Caco-2 (cell line): ENCODE measurements at regions not wholly inside any gene's neighbourhood (a gene's known extent, or its start where the extent isn't known, plus 50 kb on each side); places are given as distances from the start of the nearest gene placed in this dataset.

Experiments used
- BruUV-seq: library from RNA; stranded (reverse); fragments of 400-500 nt; replicated peaks from 2 replicates; lab custom pipeline; 2021; lab: Mats Ljungman, UMichigan
- CTCF ChIA-PET: fragments of 300-600 bp; sonication (Branson Sonifier 250); formaldehyde crosslinking; loops from one replicate; lab custom pipeline; 2022; ENCODE audit warnings: antibody characterized with exemption; lab: Charles Lee
- POLR2A ChIA-PET: fragments of 300-600 bp; sonication (Branson Sonifier 250); formaldehyde crosslinking; loops from one replicate; lab custom pipeline; 2022; ENCODE audit warnings: antibody characterized with exemption; lab: Charles Lee
- DNase-seq, 2 experiments: peaks; one replicate each; pipeline versions ENCODE4 v3.0.0 to v3.0.0-alpha.2; 2020 to 2022
- H3K27me3 ChIP-seq: replicated peaks from 2 replicates; pipeline ENCODE4 v1.6.0; 2011; ENCODE audit warnings: low read length; ENCODE audit not compliant: control insufficient read depth, insufficient read depth
- H3K36me3 ChIP-seq: 2 replicates; pipeline ENCODE4 v1.5.1; 2011; ENCODE audit warnings: low read length; ENCODE audit not compliant: control insufficient read depth, insufficient read depth
- H3K4me1 ChIP-seq: fragments of 250-450 bp; sonication (Bioruptor Pico); 2 replicates; pipeline ENCODE4 v1.5.1; 2020; ENCODE audit warnings: mild to moderate bottlenecking
- H3K4me3 ChIP-seq: 2 replicates; pipeline ENCODE4 v1.5.1; 2011; ENCODE audit warnings: low read depth, mild to moderate bottlenecking, control low read depth, low read length
- H3K9me3 ChIP-seq: fragments of 250-450 bp; sonication (Bioruptor Pico); 2 replicates; pipeline ENCODE4 v1.5.1; 2020; ENCODE audit warnings: mild to moderate bottlenecking, moderate library complexity
- H3K27ac Mint-ChIP-seq: one replicate; pipeline ENCODE4 v1.8.0; 2022; ENCODE audit warnings: mixed read lengths; ENCODE audit not compliant: unreplicated experiment
- H3K27me3 Mint-ChIP-seq: one replicate; pipeline ENCODE4 v1.8.0; 2022; ENCODE audit warnings: mixed read lengths; ENCODE audit not compliant: insufficient read depth, unreplicated experiment
- H3K36me3 Mint-ChIP-seq: one replicate; pipeline ENCODE4 v1.8.0; 2022; ENCODE audit warnings: mild to moderate bottlenecking, mixed read lengths; ENCODE audit not compliant: insufficient read depth, unreplicated experiment
- H3K4me1 Mint-ChIP-seq: one replicate; pipeline ENCODE4 v1.8.0; 2022; ENCODE audit warnings: low read depth, mixed read lengths; ENCODE audit not compliant: unreplicated experiment
- H3K4me3 Mint-ChIP-seq: one replicate; pipeline ENCODE4 v1.8.0; 2022; ENCODE audit warnings: mild to moderate bottlenecking, moderate library complexity, mixed read lengths; ENCODE audit not compliant: unreplicated experiment
- H3K9me3 Mint-ChIP-seq: one replicate; pipeline ENCODE4 v1.8.0; 2022; ENCODE audit warnings: mixed read lengths; ENCODE audit not compliant: unreplicated experiment
- intact Hi-C: fragments of 100-400 bp; cut with micrococcal nuclease; formaldehyde crosslinking; loops from one replicate; pipeline ENCODE4 v1.10.0; 2022; ENCODE audit not compliant: unreplicated experiment
- TF ChIP-seq, protein P1 (sequence below), 2 experiments: fragments of 200-600 bp in 1 of 2; IDR thresholded peaks; 1 replicate in 1 of 2; 2 replicates in 1 of 2; pipeline versions ENCODE4 v1.5.1 to v1.8.0; 2011 to 2022; ENCODE audit warnings: antibody characterized with exemption in 1 of 2, control low read depth in 1 of 2, inconsistent platforms in 1 of 2, low read depth in 1 of 2, low read length in 1 of 2, mild to moderate bottlenecking in 1 of 2, moderate library complexity in 1 of 2; ENCODE audit not compliant: insufficient read depth in 1 of 2, severe bottlenecking in 1 of 2, unreplicated experiment in 1 of 2

DNA sequence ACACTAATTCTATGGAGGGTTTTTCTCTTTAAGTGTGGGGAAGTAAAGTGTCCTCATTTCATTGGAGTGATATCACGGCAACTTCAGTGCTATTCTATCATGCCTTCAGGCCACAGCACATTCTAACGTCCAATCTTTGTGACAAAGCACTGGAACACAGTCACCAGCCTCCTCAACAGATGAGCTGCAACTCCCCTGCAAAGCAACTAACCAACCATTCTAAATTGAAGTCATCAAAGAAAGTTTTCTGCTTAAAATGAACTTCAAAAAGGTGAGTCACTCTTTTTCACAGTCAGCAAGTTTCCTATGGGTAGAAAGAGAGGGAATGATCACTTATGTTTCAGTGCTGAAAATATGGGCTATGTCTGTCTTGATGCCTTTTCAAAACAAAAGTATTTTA, 190.8 kb downstream of the ELAVL2 start:
- Histone ChIP-seq H3K4me1 (no peaks in the 10 kb centered on the region), H3K4me3 (no peak overlapping the region), H3K36me3 (no peaks in the 10 kb centered on the region), H3K27me3 (no peaks in the 10 kb centered on the region), H3K9me3 (no peaks in the 10 kb centered on the region)
- Mint-ChIP-seq H3K4me1 (no peaks in the 10 kb centered on the region), H3K4me3 (no peak overlapping the region), H3K27me3 (no peaks in the 10 kb centered on the region), H3K36me3 (no peaks in the 10 kb centered on the region), H3K9me3 (no peaks in the 10 kb centered on the region), H3K27ac (no peak overlapping the region)
- no TSS peak for BruUV-seq
- no peak for DNase-seq
- ChIA-PET CTCF (no interaction called here), POLR2A (no interaction called here)
- intact Hi-C loops: no loop called here
- TF ChIP-seq, protein P1, sequence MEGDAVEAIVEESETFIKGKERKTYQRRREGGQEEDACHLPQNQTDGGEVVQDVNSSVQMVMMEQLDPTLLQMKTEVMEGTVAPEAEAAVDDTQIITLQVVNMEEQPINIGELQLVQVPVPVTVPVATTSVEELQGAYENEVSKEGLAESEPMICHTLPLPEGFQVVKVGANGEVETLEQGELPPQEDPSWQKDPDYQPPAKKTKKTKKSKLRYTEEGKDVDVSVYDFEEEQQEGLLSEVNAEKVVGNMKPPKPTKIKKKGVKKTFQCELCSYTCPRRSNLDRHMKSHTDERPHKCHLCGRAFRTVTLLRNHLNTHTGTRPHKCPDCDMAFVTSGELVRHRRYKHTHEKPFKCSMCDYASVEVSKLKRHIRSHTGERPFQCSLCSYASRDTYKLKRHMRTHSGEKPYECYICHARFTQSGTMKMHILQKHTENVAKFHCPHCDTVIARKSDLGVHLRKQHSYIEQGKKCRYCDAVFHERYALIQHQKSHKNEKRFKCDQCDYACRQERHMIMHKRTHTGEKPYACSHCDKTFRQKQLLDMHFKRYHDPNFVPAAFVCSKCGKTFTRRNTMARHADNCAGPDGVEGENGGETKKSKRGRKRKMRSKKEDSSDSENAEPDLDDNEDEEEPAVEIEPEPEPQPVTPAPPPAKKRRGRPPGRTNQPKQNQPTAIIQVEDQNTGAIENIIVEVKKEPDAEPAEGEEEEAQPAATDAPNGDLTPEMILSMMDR (IDR thresholded peaks at IDR 0.05; ENCODE audit: insufficient read depth in 1 of 2, low read depth in 1 of 2, low read length in 1 of 2, severe bottlenecking in 1 of 2, unreplicated experiment in 1 of 2): no peak

DNA sequence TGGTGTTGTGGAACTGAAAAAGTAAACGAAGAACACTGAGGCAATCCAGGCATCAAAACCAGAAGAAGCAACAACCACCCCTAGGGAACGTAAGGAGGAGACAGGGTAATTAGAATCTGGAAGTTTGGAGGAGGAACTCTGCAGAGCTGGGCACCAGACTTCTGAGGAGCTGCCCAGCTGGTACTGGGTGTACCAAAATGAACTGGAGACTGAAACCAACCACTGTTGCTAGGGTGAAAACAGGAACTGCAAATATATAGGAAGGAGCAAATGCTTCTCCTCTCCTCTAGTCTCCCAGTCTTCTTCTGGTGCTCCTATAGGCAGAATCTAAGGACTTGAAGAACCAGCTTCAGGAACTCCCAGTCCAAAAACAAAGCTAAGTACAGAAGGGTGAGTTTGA, 189.8 kb downstream of the ELAVL2 start:
- H3K36me3 ChIP-seq: no peaks in the 10 kb centered on the region
- no peak overlapping the region for H3K4me3 Mint-ChIP-seq
- H3K27me3 ChIP-seq: no peaks in the 10 kb centered on the region
- H3K27me3 Mint-ChIP-seq: no peaks in the 10 kb centered on the region
- no peaks in the 10 kb centered on the region for H3K4me1 ChIP-seq
- BruUV-seq: no TSS peak
- intact Hi-C loops: no loop called here
- no peak for DNase-seq
- no peaks in the 10 kb centered on the region for H3K36me3 Mint-ChIP-seq
- H3K9me3 Mint-ChIP-seq: no peaks in the 10 kb centered on the region
- H3K4me1 Mint-ChIP-seq: no peaks in the 10 kb centered on the region
- H3K4me3 ChIP-seq: no peak overlapping the region
- ChIA-PET POLR2A (no interaction called here), CTCF (no interaction called here)
- no peaks in the 10 kb centered on the region for H3K9me3 ChIP-seq
- no peak overlapping the region for H3K27ac Mint-ChIP-seq
- TF ChIP-seq, protein P1 (IDR thresholded peaks at IDR 0.05; ENCODE audit: insufficient read depth in 1 of 2, low read depth in 1 of 2, low read length in 1 of 2, severe bottlenecking in 1 of 2, unreplicated experiment in 1 of 2): no peak

- H3K9me3 ChIP-seq: no peaks in the 10 kb centered on the region
- H3K4me1 ChIP-seq: no peaks in the 10 kb centered on the region
- no peaks in the 10 kb centered on the region for H3K27me3 ChIP-seq
- no TSS peak for BruUV-seq
- H3K4me1 Mint-ChIP-seq: no peaks in the 10 kb centered on the region
- intact Hi-C loops: no loop called here
- H3K36me3 ChIP-seq: no peaks in the 10 kb centered on the region
- H3K27ac Mint-ChIP-seq: no peak overlapping the region
- no peaks in the 10 kb centered on the region for H3K9me3 Mint-ChIP-seq
- TF ChIP-seq, protein P1 (IDR thresholded peaks at IDR 0.05; ENCODE audit: insufficient read depth in 1 of 2, low read depth in 1 of 2, low read length in 1 of 2, severe bottlenecking in 1 of 2, unreplicated experiment in 1 of 2): no peak
- ChIA-PET POLR2A (no interaction called here), CTCF (no interaction called here)
- H3K36me3 Mint-ChIP-seq: no peaks in the 10 kb centered on the region
- no peak for DNase-seq
- no peaks in the 10 kb centered on the region for H3K27me3 Mint-ChIP-seq
- no peak overlapping the region for H3K4me3 ChIP-seq
- H3K4me3 Mint-ChIP-seq: no peak overlapping the region
Observed at GRCh38 chr9:23638011-23638410, 188.0 kb downstream of the ELAVL2 start.
